ENCODE measurements at regions not wholly inside any gene's neighbourhood (a gene's known extent, or its start where the extent isn't known, plus 50 kb on each side); places are given as distances from the start of the nearest gene placed in this dataset.

GRCh38 chr14:101367421-101368261 lies 193.7 kb upstream of the DIO3 start:
- DNase-seq (ENCODE audit: insufficient read length, low spot score) (no peak), FAIRE-seq (no peak)
- TF ChIP-seq, protein P1, sequence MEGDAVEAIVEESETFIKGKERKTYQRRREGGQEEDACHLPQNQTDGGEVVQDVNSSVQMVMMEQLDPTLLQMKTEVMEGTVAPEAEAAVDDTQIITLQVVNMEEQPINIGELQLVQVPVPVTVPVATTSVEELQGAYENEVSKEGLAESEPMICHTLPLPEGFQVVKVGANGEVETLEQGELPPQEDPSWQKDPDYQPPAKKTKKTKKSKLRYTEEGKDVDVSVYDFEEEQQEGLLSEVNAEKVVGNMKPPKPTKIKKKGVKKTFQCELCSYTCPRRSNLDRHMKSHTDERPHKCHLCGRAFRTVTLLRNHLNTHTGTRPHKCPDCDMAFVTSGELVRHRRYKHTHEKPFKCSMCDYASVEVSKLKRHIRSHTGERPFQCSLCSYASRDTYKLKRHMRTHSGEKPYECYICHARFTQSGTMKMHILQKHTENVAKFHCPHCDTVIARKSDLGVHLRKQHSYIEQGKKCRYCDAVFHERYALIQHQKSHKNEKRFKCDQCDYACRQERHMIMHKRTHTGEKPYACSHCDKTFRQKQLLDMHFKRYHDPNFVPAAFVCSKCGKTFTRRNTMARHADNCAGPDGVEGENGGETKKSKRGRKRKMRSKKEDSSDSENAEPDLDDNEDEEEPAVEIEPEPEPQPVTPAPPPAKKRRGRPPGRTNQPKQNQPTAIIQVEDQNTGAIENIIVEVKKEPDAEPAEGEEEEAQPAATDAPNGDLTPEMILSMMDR (IDR thresholded peaks at IDR 0.05; ENCODE audit: insufficient read depth, missing control alignments) = no peak

GRCh38 chr14:101368629-101369028 lies 192.7 kb upstream of the DIO3 start:
- TF ChIP-seq, protein P1 (IDR thresholded peaks at IDR 0.05; ENCODE audit: insufficient read depth, missing control alignments) = no peak
- DNase-seq (ENCODE audit: insufficient read length, low spot score) = no peak
- no peak for FAIRE-seq

- TF ChIP-seq, protein P1 (IDR thresholded peaks at IDR 0.05; ENCODE audit: insufficient read depth, missing control alignments) = no peak
- FAIRE-seq = no peak
- DNase-seq (ENCODE audit: insufficient read length, low spot score) = no peak
Observed at GRCh38 chr14:101369194-101369915, 191.9 kb upstream of the DIO3 start.

GRCh38 chr14:101369916-101370592 lies 191.2 kb upstream of the DIO3 start:
- FAIRE-seq (no peak), DNase-seq (ENCODE audit: insufficient read length, low spot score) (no peak)
- TF ChIP-seq, protein P1 (IDR thresholded peaks at IDR 0.05; ENCODE audit: insufficient read depth, missing control alignments) = no peak

- FAIRE-seq (no peak), DNase-seq (ENCODE audit: insufficient read length, low spot score) (no peak)
- TF ChIP-seq, protein P1 (IDR thresholded peaks at IDR 0.05; ENCODE audit: insufficient read depth, missing control alignments) = no peak
Observed at GRCh38 chr14:101370593-101371569, 190.4 kb upstream of the DIO3 start.
